Suprapubic skin (tissue), 4 donors: ENCODE measurements at regions not wholly inside any gene's neighbourhood (a gene's known extent, or its start where the extent isn't known, plus 50 kb on each side); places are given as distances from the start of the nearest gene placed in this dataset.

Source experiments
- DNase-seq, 2 donors: peaks; one replicate each; pipeline ENCODE4 v3.0.0-alpha.2; 2019; ENCODE audit warnings: low spot score in 2 of 2
- H3K27ac ChIP-seq: fragments of 200-600 bp; sonication (generic); one replicate; pipeline ENCODE4 v1.5.1; 2019
- H3K27me3 ChIP-seq: fragments of 200-600 bp; sonication (generic); one replicate; pipeline ENCODE4 v1.5.1; 2019
- H3K36me3 ChIP-seq: fragments of 200-600 bp; sonication (generic); one replicate; pipeline ENCODE4 v1.5.1; 2019
- H3K4me1 ChIP-seq: fragments of 200-600 bp; sonication (generic); one replicate; pipeline ENCODE4 v1.5.1; 2019
- H3K4me3 ChIP-seq: fragments of 200-600 bp; sonication (generic); one replicate; pipeline ENCODE4 v1.5.1; 2019; ENCODE audit warnings: mild to moderate bottlenecking
- H3K9me3 ChIP-seq: fragments of 200-600 bp; sonication (generic); one replicate; pipeline ENCODE4 v1.5.1; 2019
- EP300 ChIP-seq: sonication (generic); formaldehyde crosslinking; IDR thresholded peaks from one replicate; pipeline ENCODE4 v1.6.1; 2017; ENCODE audit warnings: antibody characterized with exemption
- POLR2A ChIP-seq, 2 donors: fragments of 450-650 bp; IDR thresholded peaks; one replicate each; pipeline ENCODE4 v1.6.1; 2017; ENCODE audit warnings: antibody characterized with exemption in 2 of 2, mild to moderate bottlenecking in 2 of 2, moderate library complexity in 2 of 2
- POLR2AphosphoS5 ChIP-seq, 3 donors: sonication (generic); formaldehyde crosslinking; IDR thresholded peaks; one replicate each; pipeline ENCODE4 v1.6.1; 2017; ENCODE audit warnings: antibody characterized with exemption in 3 of 3
- WGBS: methylation state at CpG from one replicate; pipeline ENCODE4 v1.1.5; 2018; 5-methylcytosine and 5-hydroxymethylcytosine counted together
- TF ChIP-seq, protein P1 (sequence below), 2 donors: fragments of 200-600 bp in 1 of 2; fragments of 450-650 bp in 1 of 2; sonication (generic) in 1 of 2; IDR thresholded peaks; one replicate each; pipeline ENCODE4 v1.5.1; 2016 to 2019; ENCODE audit warnings: antibody characterized with exemption in 2 of 2, mild to moderate bottlenecking in 1 of 2, moderate library complexity in 1 of 2

GRCh38 chr3:127363891-127364290 is 76.0 kb upstream of the PRR20G start:
- WGBS = 81% methylated on average over 3 of the region's 3 CpGs
- no peak for DNase-seq
- Histone ChIP-seq H3K4me3 (no peak overlapping the region), H3K27me3 (peaks cover 14% of the 10 kb centered on the region), H3K27ac (no peak overlapping the region), H3K36me3 (no peaks in the 10 kb centered on the region), H3K9me3 (no peaks in the 10 kb centered on the region), H3K4me1 (no peaks in the 10 kb centered on the region)
- TF ChIP-seq, protein P1, sequence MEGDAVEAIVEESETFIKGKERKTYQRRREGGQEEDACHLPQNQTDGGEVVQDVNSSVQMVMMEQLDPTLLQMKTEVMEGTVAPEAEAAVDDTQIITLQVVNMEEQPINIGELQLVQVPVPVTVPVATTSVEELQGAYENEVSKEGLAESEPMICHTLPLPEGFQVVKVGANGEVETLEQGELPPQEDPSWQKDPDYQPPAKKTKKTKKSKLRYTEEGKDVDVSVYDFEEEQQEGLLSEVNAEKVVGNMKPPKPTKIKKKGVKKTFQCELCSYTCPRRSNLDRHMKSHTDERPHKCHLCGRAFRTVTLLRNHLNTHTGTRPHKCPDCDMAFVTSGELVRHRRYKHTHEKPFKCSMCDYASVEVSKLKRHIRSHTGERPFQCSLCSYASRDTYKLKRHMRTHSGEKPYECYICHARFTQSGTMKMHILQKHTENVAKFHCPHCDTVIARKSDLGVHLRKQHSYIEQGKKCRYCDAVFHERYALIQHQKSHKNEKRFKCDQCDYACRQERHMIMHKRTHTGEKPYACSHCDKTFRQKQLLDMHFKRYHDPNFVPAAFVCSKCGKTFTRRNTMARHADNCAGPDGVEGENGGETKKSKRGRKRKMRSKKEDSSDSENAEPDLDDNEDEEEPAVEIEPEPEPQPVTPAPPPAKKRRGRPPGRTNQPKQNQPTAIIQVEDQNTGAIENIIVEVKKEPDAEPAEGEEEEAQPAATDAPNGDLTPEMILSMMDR (IDR thresholded peaks at IDR 0.05) = no peak
- no peak for TF ChIP-seq POLR2A (IDR thresholded peaks at IDR 0.05)
- TF ChIP-seq POLR2AphosphoS5 (IDR thresholded peaks at IDR 0.05) = no peak
- TF ChIP-seq EP300 = no peak

DNA sequence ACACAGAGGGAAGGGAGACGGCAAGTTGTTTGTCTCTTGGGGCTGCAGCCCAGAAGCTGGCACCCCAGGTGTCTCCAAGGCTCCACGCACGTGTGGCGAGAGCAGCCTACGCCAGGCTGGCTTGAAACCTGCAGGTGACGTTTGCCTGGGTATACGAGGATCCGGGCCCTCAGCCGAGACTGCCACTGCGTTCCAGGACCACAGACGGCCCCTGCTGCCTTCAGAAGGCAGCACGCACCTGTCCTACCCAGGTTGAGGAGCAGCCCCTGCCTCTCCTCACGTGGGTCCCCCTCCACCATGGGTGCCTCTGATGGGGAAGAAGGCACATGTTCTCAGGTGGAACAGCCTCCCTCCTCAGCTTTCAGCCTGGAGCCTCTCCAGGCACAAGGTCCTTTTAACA is 75.3 kb upstream of the PRR20G start:
- Histone ChIP-seq H3K27me3 (peaks cover 14% of the 10 kb centered on the region), H3K27ac (no peak overlapping the region), H3K9me3 (no peaks in the 10 kb centered on the region), H3K4me1 (no peaks in the 10 kb centered on the region), H3K4me3 (no peak overlapping the region), H3K36me3 (no peaks in the 10 kb centered on the region)
- TF ChIP-seq POLR2A (IDR thresholded peaks at IDR 0.05) (no peak), POLR2AphosphoS5 (IDR thresholded peaks at IDR 0.05) (no peak), EP300 (no peak)
- TF ChIP-seq, protein P1 (IDR thresholded peaks at IDR 0.05) = no peak
- 73% methylated on average over 7 of the region's 13 CpGs for WGBS
- DNase-seq = peak in 1 of 2 donors; percentile 69

DNA sequence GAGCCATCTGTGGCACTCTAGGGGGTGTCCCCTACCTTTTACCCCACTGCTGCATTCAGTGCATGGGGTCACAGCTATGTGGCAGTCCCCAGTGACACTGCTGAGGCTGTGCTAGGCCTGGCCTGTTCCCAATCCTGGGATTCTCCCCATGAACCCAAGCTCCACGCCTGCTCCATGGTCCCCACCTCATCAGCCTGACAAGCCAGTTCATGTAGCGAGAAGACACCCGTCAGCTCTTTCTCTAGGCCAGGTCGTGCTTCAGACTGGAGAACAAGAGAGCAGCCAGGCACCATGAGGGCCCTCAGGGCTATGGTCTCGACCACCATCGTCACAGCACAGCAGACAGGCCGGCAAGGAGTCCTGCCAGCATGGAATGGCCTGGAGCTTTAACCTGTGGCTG is 72.8 kb upstream of the PRR20G start:
- Histone ChIP-seq H3K36me3 (no peaks in the 10 kb centered on the region), H3K27me3 (peaks cover 18% of the 10 kb centered on the region), H3K27ac (no peak overlapping the region), H3K4me3 (no peak overlapping the region), H3K9me3 (no peaks in the 10 kb centered on the region), H3K4me1 (no peaks in the 10 kb centered on the region)
- 67% methylated on average over 3 of the region's 7 CpGs for WGBS
- no peak for TF ChIP-seq EP300
- no peak for TF ChIP-seq POLR2AphosphoS5 (IDR thresholded peaks at IDR 0.05)
- TF ChIP-seq, protein P1 (IDR thresholded peaks at IDR 0.05) = no peak
- TF ChIP-seq POLR2A (IDR thresholded peaks at IDR 0.05) = no peak
- DNase-seq = no peak

GRCh38 chr3:127358641-127359040 is 70.8 kb upstream of the PRR20G start:
- TF ChIP-seq POLR2AphosphoS5 (IDR thresholded peaks at IDR 0.05) (no peak), POLR2A (IDR thresholded peaks at IDR 0.05) (no peak), EP300 (no peak)
- TF ChIP-seq, protein P1 (IDR thresholded peaks at IDR 0.05) = no peak
- no peaks in the 10 kb centered on the region for H3K4me1 ChIP-seq
- no peaks in the 10 kb centered on the region for H3K36me3 ChIP-seq
- peaks cover 17% of the 10 kb centered on the region for H3K27me3 ChIP-seq
- no peak overlapping the region for H3K4me3 ChIP-seq
- H3K9me3 ChIP-seq = no peaks in the 10 kb centered on the region
- no peak overlapping the region for H3K27ac ChIP-seq
- WGBS = 73% methylated on average over 6 of the region's 6 CpGs
- DNase-seq = no peak

- no peaks in the 10 kb centered on the region for H3K9me3 ChIP-seq
- H3K36me3 ChIP-seq = no peaks in the 10 kb centered on the region
- H3K4me1 ChIP-seq = no peaks in the 10 kb centered on the region
- H3K27me3 ChIP-seq = peaks cover 8% of the 10 kb centered on the region
- DNase-seq = no peak
- WGBS = 67% methylated on average over 1 of the region's 2 CpGs
- TF ChIP-seq POLR2A (IDR thresholded peaks at IDR 0.05) = no peak
- TF ChIP-seq, protein P1 (IDR thresholded peaks at IDR 0.05) = no peak
- no peak for TF ChIP-seq EP300
- no peak for TF ChIP-seq POLR2AphosphoS5 (IDR thresholded peaks at IDR 0.05)
- no peak overlapping the region for H3K27ac ChIP-seq
- no peak overlapping the region for H3K4me3 ChIP-seq
Measured at GRCh38 chr3:127356381-127356780, 68.5 kb upstream of the PRR20G start.
